Spleen (tissue), 11 donors: ENCODE measurements at regions not wholly inside any gene's neighbourhood (a gene's known extent, or its start where the extent isn't known, plus 50 kb on each side); places are given as distances from the start of the nearest gene placed in this dataset.
A peak's percentile ranks its signal among the peaks of the same experiment; 100 is the strongest.

Experiments used
- DNase-seq: peaks from one replicate; pipeline ENCODE4 v3.0.0-alpha.2; 2020
- H3K27ac ChIP-seq, 8 donors: fragments of 200-600 bp; sonication (generic) in 7 of 8; 1 replicate in 4 of 8; 2 replicates in 4 of 8; pipeline versions ENCODE4 v1.5.0 to v1.8.0; 2016 to 2021; ENCODE audit warnings: inconsistent platforms in 4 of 8, mild to moderate bottlenecking in 4 of 8, moderate library complexity in 1 of 8
- H3K27me3 ChIP-seq, 7 donors: fragments of 200-600 bp; sonication (generic) in 6 of 7; replicated peaks in 1 of 7; 1 replicate in 4 of 7; 2 replicates in 3 of 7; pipeline versions ENCODE4 v1.5.0 to v1.8.0; 2016 to 2021; ENCODE audit warnings: inconsistent platforms in 3 of 7, mild to moderate bottlenecking in 1 of 7
- H3K36me3 ChIP-seq, 6 donors: fragments of 200-600 bp; sonication (generic) in 5 of 6; 1 replicate in 4 of 6; 2 replicates in 2 of 6; pipeline versions ENCODE4 v1.5.0 to v1.8.0; 2016 to 2021; ENCODE audit warnings: inconsistent platforms in 2 of 6
- H3K4me1 ChIP-seq, 6 donors: fragments of 200-600 bp; sonication (generic) in 5 of 6; 1 replicate in 3 of 6; 2 replicates in 3 of 6; pipeline versions ENCODE4 v1.5.0 to v1.8.0; 2016 to 2021; ENCODE audit warnings: inconsistent platforms in 3 of 6
- H3K4me3 ChIP-seq, 8 donors: fragments of 200-600 bp; sonication (generic) in 7 of 8; 1 replicate in 4 of 8; 2 replicates in 4 of 8; pipeline versions ENCODE4 v1.5.0 to v1.8.0; 2016 to 2021; ENCODE audit warnings: inconsistent platforms in 4 of 8, mild to moderate bottlenecking in 4 of 8, moderate library complexity in 2 of 8
- H3K9me3 ChIP-seq, 8 donors: fragments of 200-600 bp; sonication (generic) in 7 of 8; 1 replicate in 4 of 8; 2 replicates in 4 of 8; pipeline versions ENCODE4 v1.5.0 to v1.8.0; 2016 to 2021; ENCODE audit warnings: inconsistent platforms in 4 of 8
- CTCF ChIP-seq, 11 experiments: fragments of 200-600 bp in 7 of 11; fragments of 450-650 bp in 4 of 11; sonication (generic) in 4 of 11; IDR thresholded peaks in 8 of 11; conservative IDR thresholded peaks in 3 of 11; 1 replicate in 7 of 11; 2 replicates in 4 of 11; pipeline versions ENCODE4 v1.4.0 to v1.8.0; 2016 to 2021; ENCODE audit warnings: antibody characterized with exemption in 11 of 11, inconsistent platforms in 4 of 11, mild to moderate bottlenecking in 1 of 11
- POLR2A ChIP-seq, 3 donors: fragments of 450-650 bp; IDR thresholded peaks; one replicate each; pipeline ENCODE4 v1.5.1; 2017; ENCODE audit warnings: antibody characterized with exemption in 3 of 3, mild to moderate bottlenecking in 1 of 3
- POLR2AphosphoS5 ChIP-seq, 3 donors: sonication (generic); formaldehyde crosslinking; IDR thresholded peaks; one replicate each; pipeline ENCODE4 v1.5.1; 2017; ENCODE audit warnings: antibody characterized with exemption in 3 of 3
- WGBS, 5 donors: extraction: QIAGEN DNeasy Blood & Tissue Kit in 3 of 5; methylation state at CpG; one replicate each; pipeline versions ENCODE4 v1.1.5 to v1.1.7; 2013 to 2018; 5-methylcytosine and 5-hydroxymethylcytosine counted together
- intact Hi-C: fragments of 100-400 bp; cut with DNase I; formaldehyde crosslinking; loops from one replicate; pipeline ENCODE4 v1.15.0; 2023; ENCODE audit warnings: low total_unique reads
- donor health status: healthy with polysubstance abuse.
- donor health status: DM: no; HTN: no; CAD: no; lungs with moderate emphysema.
- donor health status: DM: no; HTN: no; CAD: no.
- donor health status: Bipolar disorder and iron deficiency.
- donor health status: healthy.
- donor health status: DM: no; HTN: no; CAD: no.
- donor health status: DM: yes; HTN: yes; CAD: no.

- TF ChIP-seq CTCF (IDR thresholded peaks at IDR 0.05 in 8 of 11, conservative IDR thresholded peaks at IDR 0.05 in 3 of 11) (no peak), POLR2AphosphoS5 (IDR thresholded peaks at IDR 0.05) (peak in 1 of 3 donors; percentile 25)
- H3K9me3 ChIP-seq, result no peaks in the 10 kb centered on the region
- no peak for DNase-seq
- H3K4me1 ChIP-seq, result peaks cover 16 to 95% (median 49%) of the 10 kb centered on the region in 6 donors
- 58 to 74% (median 69%) methylated on average over 15 to 17 of the region's 17 CpGs for WGBS, 5 donors
- no peak overlapping the region for H3K4me3 ChIP-seq
- H3K36me3 ChIP-seq, result peaks cover 0 to 51% (median 6%) of the 10 kb centered on the region in 6 donors
- H3K27ac ChIP-seq, result peak overlapping the region in 2 of 8 donors; percentile 18 to 33
- intact Hi-C loops, result no loop called here
- H3K27me3 ChIP-seq, result no peaks in the 10 kb centered on the region
These were observed 275.4 kb downstream of the SEC14L1 start for GRCh38 chr17:77416105-77416713.

GRCh38 chr17:77417575-77417974, 276.8 kb downstream of the SEC14L1 start:
- Histone ChIP-seq H3K27ac (no peak overlapping the region), H3K27me3 (no peaks in the 10 kb centered on the region), H3K36me3 (peaks cover 0 to 57% (median 6%) of the 10 kb centered on the region in 6 donors), H3K4me3 (no peak overlapping the region), H3K4me1 (peaks cover 17 to 95% (median 53%) of the 10 kb centered on the region in 6 donors), H3K9me3 (no peaks in the 10 kb centered on the region)
- no peak for DNase-seq
- TF ChIP-seq POLR2A (IDR thresholded peaks at IDR 0.05) (no peak), CTCF (IDR thresholded peaks at IDR 0.05 in 8 of 11, conservative IDR thresholded peaks at IDR 0.05 in 3 of 11) (no peak), POLR2AphosphoS5 (IDR thresholded peaks at IDR 0.05) (no peak)
- intact Hi-C loops, result no loop called here
- WGBS, 5 donors, result 87 to 93% (median 92%) methylated on average over 12 of the region's 12 CpGs

GRCh38 chr17:77418609-77419008, 277.8 kb downstream of the SEC14L1 start:
- Histone ChIP-seq H3K27me3 (no peaks in the 10 kb centered on the region), H3K36me3 (peaks cover 0 to 57% (median 6%) of the 10 kb centered on the region in 6 donors), H3K27ac (peak overlapping the region in 1 of 8 donors; percentile 82), H3K9me3 (no peaks in the 10 kb centered on the region), H3K4me1 (peaks cover 24 to 95% (median 56%) of the 10 kb centered on the region in 6 donors), H3K4me3 (no peak overlapping the region)
- intact Hi-C loops, result no loop called here
- TF ChIP-seq POLR2AphosphoS5 (IDR thresholded peaks at IDR 0.05) (no peak), POLR2A (IDR thresholded peaks at IDR 0.05) (no peak), CTCF (IDR thresholded peaks at IDR 0.05 in 8 of 11, conservative IDR thresholded peaks at IDR 0.05 in 3 of 11) (no peak)
- DNase-seq, result no peak
- 80 to 91% (median 88%) methylated on average over 9 to 12 of the region's 12 CpGs for WGBS, 5 donors

- WGBS, 5 donors, result 82 to 94% (median 86%) methylated on average over 16 to 17 of the region's 17 CpGs
- no peaks in the 10 kb centered on the region for H3K9me3 ChIP-seq
- H3K27me3 ChIP-seq, result no peaks in the 10 kb centered on the region
- intact Hi-C loops, result no loop called here
- H3K4me1 ChIP-seq, result peaks cover 28 to 96% (median 61%) of the 10 kb centered on the region in 6 donors
- no peak overlapping the region for H3K4me3 ChIP-seq
- DNase-seq, result no peak
- H3K36me3 ChIP-seq, result peaks cover 0 to 57% (median 6%) of the 10 kb centered on the region in 6 donors
- H3K27ac ChIP-seq, result peak overlapping the region in 1 of 8 donors; percentile 82
- no peak for TF ChIP-seq CTCF (IDR thresholded peaks at IDR 0.05 in 8 of 11, conservative IDR thresholded peaks at IDR 0.05 in 3 of 11)
- TF ChIP-seq POLR2AphosphoS5 (IDR thresholded peaks at IDR 0.05), result no peak
- TF ChIP-seq POLR2A (IDR thresholded peaks at IDR 0.05), result no peak
These were observed 278.3 kb downstream of the SEC14L1 start for GRCh38 chr17:77419095-77419494.
